ENCODE measurements at regions not wholly inside any gene's neighbourhood (a gene's known extent, or its start where the extent isn't known, plus 50 kb on each side); places are given as distances from the start of the nearest gene placed in this dataset.

DNA sequence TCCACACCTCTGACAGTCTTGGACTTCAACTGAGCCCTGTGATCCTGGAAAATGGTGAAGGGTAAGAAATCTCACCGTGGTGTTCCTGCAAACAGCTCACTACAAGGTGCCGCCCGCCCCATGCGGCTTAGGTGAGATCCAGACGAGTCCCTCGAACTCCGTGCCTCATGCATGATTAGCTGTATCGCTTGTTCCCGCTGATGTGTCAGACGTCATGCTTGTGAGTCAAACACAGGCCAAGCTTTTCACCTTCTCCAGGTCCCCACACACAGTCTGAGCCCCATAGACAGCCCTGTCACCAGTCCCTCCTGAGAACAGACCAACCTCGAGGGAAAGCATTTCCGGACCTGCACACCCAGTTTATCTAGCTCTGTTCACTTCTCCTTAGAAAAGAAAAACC, 740.5 kb downstream of the GALR1 start:
- no peak for DNase-seq (ENCODE audit: low read depth)

DNA sequence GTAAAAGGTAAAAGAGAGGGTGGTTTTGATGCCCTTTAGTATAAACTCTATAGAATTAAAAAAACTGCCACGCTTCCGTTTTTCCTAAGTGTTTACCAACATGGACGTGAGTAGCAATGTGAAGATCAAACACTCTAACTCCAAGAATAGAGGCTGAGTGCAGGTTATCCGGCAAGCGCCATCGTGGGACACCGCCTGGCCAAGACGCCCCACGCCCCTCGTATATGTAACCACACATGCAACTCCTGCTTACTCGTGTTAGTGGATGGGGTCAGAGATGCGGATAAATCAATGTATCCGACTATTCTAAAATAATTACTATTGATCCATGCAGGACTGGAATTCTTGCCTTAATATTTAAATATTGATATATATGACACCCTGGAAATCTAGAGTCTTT, 741.3 kb downstream of the GALR1 start:
- no peak for DNase-seq (ENCODE audit: low read depth)

DNA sequence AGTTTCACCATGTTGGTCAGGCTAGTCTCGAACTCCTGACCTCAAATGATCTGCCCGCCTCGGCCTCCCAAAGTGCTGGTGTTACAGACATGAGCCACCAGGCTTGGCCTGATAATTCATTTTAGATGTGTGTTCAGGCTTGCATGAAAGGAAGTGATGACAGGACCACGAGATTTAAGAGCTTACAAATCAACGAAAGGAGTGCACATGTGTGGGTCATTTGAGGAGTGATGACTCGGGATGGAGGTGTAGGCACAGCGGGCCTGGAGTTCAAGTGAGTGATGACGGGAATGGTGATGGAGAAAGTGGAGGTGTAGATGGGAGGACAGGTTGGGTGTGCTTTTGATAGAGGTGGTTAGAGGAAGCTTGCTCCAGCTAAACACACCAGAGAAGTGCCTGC, 742.4 kb downstream of the GALR1 start:
- DNase-seq (ENCODE audit: low read depth), result no peak

DNA sequence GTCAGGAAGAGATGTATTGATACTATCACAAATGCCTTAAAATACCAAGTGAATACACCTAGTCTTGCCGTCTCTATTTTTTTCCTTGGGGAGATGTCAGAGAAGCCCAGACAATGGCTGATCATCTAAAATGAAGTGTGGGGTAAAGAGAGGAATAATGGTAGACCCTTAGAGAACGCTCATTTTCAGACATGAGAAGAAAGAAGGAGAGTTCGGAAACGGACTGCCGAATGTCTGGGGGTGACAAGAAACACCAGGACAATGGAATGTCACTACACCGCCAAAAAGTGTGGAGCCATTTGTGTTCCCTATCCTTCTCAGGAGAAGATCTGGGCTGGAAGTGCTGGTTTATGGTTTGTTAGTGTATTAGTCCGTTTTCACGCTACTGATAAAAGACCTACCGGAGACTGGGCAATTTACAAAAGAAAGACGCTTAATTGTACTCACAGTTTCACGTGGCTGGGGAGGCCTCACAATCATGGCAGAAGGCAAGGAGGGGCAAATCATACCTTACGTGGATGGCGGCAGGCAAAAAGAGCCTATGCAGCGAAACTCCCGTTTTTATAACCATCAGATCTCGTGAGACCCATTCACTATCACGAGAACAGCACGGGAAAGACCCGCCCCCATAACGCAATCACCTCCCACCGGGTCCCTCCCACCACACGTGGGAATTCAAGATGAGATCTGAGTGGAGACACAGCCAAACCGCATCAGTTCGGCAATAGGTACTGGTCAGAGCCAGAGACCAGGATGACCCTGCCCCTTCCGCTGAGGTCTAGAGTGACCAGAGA, 743.7 kb downstream of the GALR1 start:
- no peak for DNase-seq (ENCODE audit: low read depth)

DNA sequence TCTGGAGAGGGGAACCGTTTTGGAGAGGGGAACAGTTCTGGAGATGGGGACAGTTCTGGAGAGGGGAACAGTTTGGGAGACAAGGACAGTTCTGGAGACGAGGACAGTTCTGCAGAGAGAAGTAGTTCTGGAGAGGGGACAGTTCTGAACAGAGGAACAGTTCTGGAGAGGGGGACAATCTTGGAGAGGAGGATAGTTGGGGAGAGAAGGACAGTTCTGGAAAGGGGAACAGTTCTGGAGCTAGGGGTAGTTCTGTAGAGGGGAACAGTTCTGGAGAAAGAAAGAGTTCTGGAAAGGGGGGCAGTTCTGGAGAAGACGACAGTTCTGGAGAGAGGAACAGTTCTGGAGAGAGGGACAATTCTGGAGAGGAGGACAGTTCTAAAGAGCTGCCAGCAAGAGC, 745.9 kb downstream of the GALR1 start:
- DNase-seq (ENCODE audit: low read depth), result no peak

DNA sequence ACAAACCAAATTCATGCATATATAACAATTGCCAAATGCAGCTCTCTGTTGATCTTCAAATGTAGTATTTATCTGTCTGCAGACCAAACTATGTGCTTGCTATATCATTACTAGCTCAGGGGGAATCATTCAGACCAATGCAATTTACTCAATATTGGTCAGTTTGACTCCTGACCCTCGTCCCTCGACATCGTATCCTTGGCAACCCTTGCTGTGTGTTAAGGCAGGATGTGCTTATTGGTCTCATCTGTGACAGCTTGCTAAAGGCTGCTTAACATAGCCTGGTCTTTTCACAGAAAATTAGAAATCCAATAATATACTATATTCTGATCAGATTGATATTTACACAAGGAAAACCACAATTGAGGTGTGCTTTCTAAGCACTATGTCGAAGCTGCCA, 747.1 kb downstream of the GALR1 start:
- DNase-seq (ENCODE audit: low read depth), result no peak

DNA sequence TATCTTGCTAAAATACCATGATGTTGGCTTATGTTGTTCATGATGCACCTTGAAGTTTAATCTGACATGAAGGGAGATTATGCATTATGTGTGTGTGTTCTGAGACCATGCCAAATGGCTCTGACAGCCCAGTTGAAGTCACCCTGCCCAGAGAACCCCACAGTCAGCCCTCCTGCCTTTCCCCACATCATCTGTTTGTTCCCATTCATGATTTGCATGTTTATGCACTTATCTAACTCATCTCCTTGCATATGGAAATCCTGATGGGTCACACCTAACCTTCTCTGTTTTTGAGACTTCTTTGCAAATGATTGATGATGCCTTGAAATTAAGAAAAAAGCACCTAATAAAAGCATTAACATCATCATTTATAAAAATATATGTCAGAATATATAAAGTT, 752.2 kb downstream of the GALR1 start:
- DNase-seq (ENCODE audit: low read depth), result no peak

DNA sequence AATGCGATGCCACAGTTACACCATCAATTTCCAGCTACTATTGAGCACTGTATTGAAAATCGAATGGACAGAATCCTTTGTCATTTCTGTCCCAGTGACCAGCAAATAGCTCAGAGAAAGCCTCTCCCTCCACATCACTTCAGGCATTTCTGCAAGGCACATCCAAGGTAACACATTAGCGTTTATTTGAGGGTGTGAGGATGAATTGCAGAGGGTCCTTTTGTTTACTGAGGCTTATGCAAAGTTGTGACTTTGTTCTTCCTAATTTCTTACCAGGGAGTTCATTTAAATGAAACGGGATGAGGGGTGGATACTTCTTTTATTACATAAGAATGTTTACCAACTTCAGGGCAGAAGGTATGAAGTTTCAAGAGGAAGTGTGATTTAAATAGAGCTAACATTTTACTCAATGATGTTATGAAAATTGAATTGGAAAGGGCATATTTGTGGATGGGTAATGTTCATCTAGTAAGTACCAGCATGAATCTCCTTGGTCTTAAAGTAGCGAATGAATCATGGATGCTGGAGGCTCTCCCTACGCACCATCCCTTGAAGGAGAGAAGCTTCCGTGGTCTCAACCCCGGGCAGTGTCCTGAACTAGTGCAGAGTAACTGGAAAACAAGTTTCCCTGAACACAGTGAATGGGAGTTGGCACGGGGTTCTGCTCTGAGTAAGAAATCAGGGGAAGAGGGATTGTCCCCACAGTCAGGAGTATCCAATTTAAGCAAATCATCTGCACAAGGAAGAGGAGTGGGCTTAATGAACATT, 756.5 kb downstream of the GALR1 start:
- no peak for DNase-seq (ENCODE audit: low read depth)

DNA sequence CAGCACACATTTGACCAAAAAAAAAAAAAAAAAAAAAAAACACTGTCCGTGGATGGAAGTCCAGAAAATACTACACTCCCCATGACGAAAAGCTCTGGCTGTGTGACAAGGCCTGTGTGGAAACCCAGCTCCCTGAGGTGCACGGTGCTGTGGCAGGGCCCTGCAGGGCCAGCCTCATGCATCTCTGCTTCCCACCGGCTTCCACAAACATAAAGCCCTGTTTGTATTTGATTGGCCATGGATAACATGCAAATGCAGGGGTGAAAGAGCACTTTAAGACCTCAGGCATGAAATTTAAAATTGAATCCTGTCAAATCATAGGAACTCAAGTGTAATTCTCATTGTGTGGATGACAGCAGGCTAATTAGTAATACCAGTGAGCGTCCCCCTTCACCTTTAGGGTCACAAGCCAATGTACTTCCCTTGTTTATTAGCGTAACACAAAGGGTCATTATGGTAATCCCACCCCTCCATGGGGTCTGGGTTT, 757.2 kb downstream of the GALR1 start:
- DNase-seq (ENCODE audit: low read depth), result no peak

DNA sequence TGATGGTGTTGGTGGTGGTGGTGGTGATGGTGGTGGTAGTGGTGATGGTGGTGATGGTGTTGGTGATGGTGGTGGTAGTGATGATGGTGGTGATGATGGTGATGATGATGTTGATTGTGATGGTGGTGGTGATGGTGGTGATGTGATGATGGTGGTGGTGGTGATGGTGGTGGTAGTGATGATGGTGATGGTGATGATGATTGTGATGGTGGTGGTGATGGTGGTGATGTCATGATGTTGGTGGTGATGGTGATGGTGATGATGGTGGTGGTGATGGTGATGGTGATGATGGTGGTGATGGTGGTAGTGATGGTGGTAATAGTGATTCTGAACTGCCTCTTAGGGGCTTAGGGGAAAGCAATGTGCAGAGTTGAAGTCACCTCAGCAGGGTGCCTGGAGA, 760.7 kb downstream of the GALR1 start:
- DNase-seq (ENCODE audit: low read depth), result no peak

DNA sequence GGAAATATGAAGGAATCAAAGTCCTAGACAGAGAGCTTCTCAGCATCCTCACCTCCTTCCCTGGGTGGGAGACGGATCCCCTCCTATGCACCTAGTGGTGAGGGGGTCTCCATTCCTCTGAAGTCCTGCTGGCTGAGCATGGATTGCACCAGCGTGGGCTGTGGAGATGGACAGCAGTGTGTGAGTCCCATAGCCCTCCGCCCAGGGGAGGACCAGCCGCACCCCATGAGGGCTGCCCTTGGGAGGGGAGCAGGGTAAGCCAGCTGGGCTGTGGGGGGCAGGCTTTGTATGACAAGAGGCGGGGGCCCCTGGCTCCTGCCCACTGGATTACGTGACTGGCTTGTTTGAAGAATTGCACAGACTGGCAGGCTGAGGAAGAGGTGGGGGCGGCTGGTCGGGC, 768.2 kb downstream of the GALR1 start:
- DNase-seq (ENCODE audit: low read depth), result no peak

DNA sequence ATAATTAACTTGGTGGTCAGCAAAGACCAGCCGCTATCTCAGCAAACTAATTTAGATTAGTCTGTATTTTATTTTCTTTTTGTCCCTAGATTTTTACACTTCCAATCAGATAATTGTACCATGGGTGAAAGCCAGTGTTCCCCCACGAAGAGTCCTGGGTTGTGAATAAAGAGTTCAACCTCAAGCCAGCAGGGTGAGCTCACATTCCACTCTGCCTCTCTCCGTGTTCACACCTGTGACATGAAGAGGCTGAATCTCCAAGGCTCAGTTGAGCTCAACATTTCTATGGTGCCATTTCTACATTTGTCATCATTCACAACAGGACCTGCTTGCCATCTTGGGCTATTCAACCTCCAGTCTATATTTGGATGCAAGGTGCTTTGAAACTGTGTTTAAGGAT, 771.5 kb downstream of the GALR1 start:
- DNase-seq (ENCODE audit: low read depth), result no peak

DNA sequence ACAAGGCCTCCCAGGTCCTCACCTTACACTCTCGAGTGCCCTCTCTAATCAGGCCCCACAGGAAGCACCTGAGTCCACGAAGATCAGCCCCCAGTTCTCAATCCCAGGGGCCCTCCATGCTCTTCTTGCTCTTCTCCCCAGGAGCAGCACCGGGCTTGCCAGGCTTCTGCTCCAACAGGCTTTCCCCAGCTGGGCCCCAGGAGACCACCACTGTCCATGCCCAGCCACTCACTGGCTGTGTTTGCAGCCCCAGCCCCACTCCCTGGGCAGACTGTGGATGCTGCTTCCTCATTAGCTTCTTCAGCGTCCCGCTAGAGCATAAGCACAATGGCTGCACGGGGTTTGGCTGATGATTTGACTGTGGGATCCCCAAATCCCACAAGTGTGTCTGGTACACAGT, 781.9 kb downstream of the GALR1 start:
- no peak for DNase-seq (ENCODE audit: low read depth)

DNA sequence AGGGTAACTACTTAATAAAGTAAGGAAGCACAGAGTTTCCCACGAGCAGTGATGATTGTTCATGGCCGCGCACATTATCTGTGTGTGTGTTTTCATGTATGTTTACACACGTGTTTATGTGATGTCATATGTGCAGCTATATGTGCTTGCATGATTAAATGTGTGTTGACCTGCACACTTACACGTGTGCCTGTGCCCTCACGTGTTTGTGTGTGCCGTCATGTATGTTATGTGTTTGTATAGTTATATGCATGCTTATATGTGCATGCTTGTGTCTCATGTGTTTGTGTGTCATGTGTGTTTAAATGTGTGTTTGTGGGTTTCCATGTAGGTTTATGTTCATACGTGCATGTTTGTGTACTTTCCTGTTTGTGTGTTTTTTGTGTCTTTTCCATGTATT, 782.3 kb downstream of the GALR1 start:
- DNase-seq (ENCODE audit: low read depth), result no peak

DNA sequence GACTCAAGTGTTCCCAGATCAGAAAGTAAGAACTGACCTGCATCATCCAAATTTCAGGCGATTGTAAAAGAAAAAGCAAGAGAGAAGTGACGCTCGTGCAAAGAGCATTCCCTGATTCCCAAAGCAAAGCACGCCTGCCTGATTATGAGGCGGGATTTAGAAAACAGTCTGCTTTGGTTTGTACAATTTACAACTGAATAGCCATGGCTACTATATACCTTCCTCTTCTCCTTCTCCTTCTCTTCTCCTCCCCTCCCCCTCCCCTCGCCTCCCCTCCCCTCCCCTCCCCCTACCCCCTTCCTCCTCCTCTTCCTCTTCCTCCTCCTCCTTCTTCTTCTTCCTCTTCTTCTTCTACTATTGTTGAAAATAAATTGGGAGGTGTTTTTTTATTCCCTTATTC, 782.9 kb downstream of the GALR1 start:
- no peak for DNase-seq (ENCODE audit: low read depth)

DNA sequence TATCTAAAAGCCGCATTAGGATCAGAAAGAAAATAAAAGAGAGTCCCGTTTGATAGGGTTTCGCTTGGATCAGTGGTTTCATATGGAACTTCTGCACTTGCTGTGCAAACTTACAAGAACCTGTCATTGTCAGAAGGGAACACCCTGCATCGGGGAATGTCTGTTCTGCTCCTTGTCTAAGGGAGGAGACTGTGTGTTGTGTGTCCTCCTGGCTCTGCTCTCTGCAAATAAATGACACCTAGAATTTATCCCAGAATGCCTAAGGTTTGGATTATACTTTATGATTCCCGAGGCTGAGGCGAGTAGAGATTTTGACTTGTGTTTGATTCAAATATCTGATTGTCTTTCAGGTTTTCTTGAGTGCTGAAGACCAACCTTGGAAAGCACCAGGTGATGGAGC, 785.1 kb downstream of the GALR1 start:
- DNase-seq (ENCODE audit: low read depth), result no peak

DNA sequence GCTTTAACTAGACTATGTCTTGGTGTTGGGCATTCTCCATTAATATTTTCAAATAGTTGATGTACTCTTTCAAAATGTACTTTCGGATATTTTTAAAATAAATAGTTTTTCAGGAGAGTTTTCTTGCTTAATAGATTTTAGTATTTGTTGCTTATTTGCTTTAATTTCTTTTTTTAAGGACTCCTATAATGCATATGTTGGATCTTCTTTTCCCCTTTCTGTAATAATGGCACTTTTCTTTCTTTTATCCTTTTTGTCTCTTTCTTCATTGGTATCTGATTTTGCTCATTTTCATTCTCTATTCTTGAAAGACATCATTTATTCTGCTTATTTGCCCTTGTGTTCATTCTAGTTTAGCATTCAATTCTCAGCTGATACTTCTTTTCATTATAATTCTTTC, 791.6 kb downstream of the GALR1 start:
- DNase-seq (ENCODE audit: low read depth), result no peak

DNA sequence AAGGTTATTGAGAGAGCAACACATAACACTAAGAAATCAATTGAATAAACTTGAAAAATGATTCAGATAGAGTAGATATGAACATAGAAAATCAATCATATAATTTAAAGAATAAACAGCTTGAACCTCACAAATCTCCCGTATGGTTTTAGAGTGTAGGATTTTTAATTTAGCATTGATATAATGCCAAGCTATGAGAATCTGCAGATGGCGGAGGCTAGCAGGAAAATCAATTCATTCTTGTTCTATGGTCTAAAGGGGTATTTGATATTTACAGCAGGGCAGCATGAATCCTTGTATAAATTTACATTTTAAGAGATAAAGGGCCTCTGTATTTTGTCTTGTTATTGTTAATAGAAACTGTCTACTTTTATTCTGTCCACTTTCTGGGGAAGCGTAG, 797.0 kb downstream of the GALR1 start:
- no peak for DNase-seq (ENCODE audit: low read depth)

DNA sequence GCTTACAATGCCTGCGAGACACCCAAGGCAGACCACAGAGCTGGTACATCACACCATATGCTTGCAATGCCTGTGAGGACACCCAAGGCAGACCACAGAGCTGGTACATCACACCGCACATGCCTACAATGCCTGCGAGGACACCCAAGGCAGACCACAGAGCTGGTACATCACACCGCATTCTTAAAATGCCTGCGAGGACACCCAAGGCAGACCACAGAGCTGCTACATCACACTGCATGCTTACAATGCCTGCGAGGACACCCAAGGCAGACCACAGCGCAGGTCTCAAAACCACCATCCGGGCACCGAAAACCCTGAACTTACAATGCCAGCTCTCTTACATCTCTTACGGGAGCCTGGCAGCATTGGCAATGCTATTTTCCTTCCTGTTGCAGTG, 799.6 kb downstream of the GALR1 start:
- DNase-seq (ENCODE audit: low read depth), result no peak

DNA sequence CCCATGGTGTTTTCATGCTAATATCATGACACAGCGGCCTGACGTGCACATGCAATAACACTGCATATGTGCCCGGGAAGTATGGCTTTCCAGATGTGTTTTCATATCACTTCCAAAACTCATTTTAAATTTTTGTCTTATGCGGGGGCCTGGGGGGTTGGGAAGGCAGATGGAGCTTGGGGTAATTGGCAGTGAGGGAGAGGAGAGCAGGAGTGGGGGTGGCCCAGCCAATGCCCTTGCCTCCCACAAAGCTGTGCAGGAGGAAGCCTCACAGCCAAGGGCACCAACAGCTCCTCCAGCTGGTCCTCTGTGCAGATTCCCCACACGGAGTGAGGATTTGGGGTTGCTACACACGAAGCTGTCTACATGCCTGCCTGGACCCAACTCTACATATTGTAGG, 805.2 kb downstream of the GALR1 start:
- no peak for DNase-seq (ENCODE audit: low read depth)

DNA sequence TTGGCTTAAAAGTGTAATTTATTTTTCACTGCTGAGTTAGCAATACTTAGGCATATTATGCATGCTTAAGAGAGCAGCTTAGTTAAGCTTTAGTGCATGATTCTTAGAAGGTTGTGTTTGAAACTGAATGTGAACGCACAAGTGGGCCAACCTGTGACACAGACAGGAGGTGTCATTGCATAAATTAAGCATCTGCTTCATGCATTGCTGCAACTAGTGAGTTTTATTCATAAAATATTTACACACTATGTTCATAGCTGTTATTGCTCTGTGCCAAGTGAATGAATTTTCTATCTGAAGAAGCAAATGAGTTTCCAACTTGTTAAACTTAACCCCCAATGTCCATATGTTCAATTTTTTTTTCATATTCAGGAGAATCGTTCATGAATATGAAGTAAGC, 806.4 kb downstream of the GALR1 start:
- no peak for DNase-seq (ENCODE audit: low read depth)

DNA sequence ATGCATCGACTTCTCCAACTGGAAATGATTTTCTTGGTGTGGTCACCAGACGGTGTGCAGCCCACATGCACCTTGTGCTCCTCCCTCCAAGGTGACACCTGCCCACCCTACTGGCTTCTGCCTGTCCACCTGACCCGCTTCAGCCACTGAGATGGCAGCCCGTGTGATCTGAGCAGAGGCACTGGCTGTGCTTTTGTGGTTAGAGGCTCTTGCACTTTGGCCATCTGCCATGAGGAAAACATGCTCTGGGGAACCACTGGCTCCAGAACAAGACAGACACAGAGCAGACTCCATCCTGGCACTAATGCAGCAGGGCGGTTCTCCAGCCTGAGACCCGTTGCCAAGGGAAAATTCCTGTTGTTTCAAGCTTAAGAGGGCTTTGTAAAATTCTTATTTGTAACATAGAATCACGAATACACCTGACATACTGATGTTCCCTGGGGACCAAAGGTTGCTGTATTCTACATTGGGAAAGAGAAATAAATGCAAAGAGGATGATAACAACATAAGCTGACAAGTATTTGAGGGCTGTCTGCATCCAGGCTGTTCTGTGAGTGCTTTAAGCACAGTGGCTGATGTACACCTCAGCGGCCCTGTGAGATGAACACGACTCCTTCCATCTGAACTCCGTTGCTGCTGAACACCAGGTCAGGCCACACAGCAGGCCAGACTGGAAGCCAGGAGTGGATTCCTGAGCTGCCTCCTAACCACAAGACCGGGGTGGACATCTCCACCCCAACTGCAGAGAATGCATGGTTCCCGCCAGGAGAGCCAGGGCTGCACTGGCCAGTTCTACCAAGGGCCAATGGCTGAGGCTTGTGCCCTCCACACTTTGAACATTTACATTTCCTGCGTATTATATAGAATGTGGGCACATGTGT, 820.4 kb downstream of the GALR1 start:
- DNase-seq (ENCODE audit: low read depth), result no peak
